Activated T-cell treated with anti-CD3 and anti-CD28 coated beads, Interleukin-2, amount 50 U/mL, for 1 hour (primary cell): ENCODE measurements at regions not wholly inside any gene's neighbourhood (a gene's known extent, or its start where the extent isn't known, plus 50 kb on each side); places are given as distances from the start of the nearest gene placed in this dataset.

Experiments
- DNase-seq: peaks from one replicate; pipeline ENCODE4 v3.0.0-alpha.2; 2020

- DNase-seq, result no peak
These were observed 400.7 kb upstream of the TNP1 start for GRCh38 chr2:217260441-217261115.

- DNase-seq, result no peak
These were observed 398.3 kb upstream of the TNP1 start for GRCh38 chr2:217258170-217258569.

GRCh38 chr2:217256251-217256650 is 396.4 kb upstream of the TNP1 start:
- no peak for DNase-seq

GRCh38 chr2:217254111-217254510 is 394.2 kb upstream of the TNP1 start:
- DNase-seq, result no peak

GRCh38 chr2:217252181-217252580 is 392.3 kb upstream of the TNP1 start:
- no peak for DNase-seq

GRCh38 chr2:217250013-217250524 is 390.2 kb upstream of the TNP1 start:
- no peak for DNase-seq

GRCh38 chr2:217249121-217250012 is 389.5 kb upstream of the TNP1 start:
- DNase-seq, result no peak

- DNase-seq, result no peak
These were observed 388.6 kb upstream of the TNP1 start for GRCh38 chr2:217248312-217248935.

GRCh38 chr2:217247476-217247875 is 387.6 kb upstream of the TNP1 start:
- DNase-seq, result no peak

- DNase-seq, result no peak
These were observed 386.2 kb upstream of the TNP1 start for GRCh38 chr2:217246108-217246507.

GRCh38 chr2:217244815-217245214 is 385.0 kb upstream of the TNP1 start:
- DNase-seq, result no peak

- no peak for DNase-seq
These were observed 383.1 kb upstream of the TNP1 start for GRCh38 chr2:217242947-217243346.

GRCh38 chr2:217231724-217232123 is 371.9 kb upstream of the TNP1 start:
- DNase-seq, result no peak

- DNase-seq, result no peak
These were observed 371.3 kb upstream of the TNP1 start for GRCh38 chr2:217231212-217231611.

- no peak for DNase-seq
These were observed 368.9 kb upstream of the TNP1 start for GRCh38 chr2:217228732-217229131.

- DNase-seq, result no peak
These were observed 367.9 kb upstream of the TNP1 start for GRCh38 chr2:217227794-217228193.

GRCh38 chr2:217225596-217225995 is 365.7 kb upstream of the TNP1 start:
- DNase-seq, result no peak

GRCh38 chr2:217223222-217223930 is 363.5 kb upstream of the TNP1 start:
- no peak for DNase-seq

- no peak for DNase-seq
These were observed 362.5 kb upstream of the TNP1 start for GRCh38 chr2:217222309-217222910.

- no peak for DNase-seq
These were observed 360.6 kb upstream of the TNP1 start for GRCh38 chr2:217220228-217221013.

GRCh38 chr2:217219164-217219520 is 359.3 kb upstream of the TNP1 start:
- no peak for DNase-seq
